NCI-H345 (cell line): ENCODE measurements at regions not wholly inside any gene's neighbourhood (a gene's known extent, or its start where the extent isn't known, plus 50 kb on each side); places are given as distances from the start of the nearest gene placed in this dataset.

Source experiments
- DNase-seq: peaks from one replicate; lab custom pipeline; 2025; lab: John Stamatoyannopoulos, UW

GRCh38 chr20:11447371-11448100, 470.2 kb upstream of the BTBD3 start:
- DNase-seq, result peak; percentile 20

GRCh38 chr20:11448554-11448953, 469.1 kb upstream of the BTBD3 start:
- DNase-seq, result no peak

- no peak for DNase-seq
Observed at GRCh38 chr20:11451793-11452291, 465.9 kb upstream of the BTBD3 start.

GRCh38 chr20:11452326-11452725, 465.4 kb upstream of the BTBD3 start:
- DNase-seq, result no peak

GRCh38 chr20:11453430-11453829, 464.3 kb upstream of the BTBD3 start:
- no peak for DNase-seq

- DNase-seq, result no peak
Observed at GRCh38 chr20:11454966-11455799, 462.5 kb upstream of the BTBD3 start.

GRCh38 chr20:11457488-11457887, 460.2 kb upstream of the BTBD3 start:
- no peak for DNase-seq

- DNase-seq, result no peak
Observed at GRCh38 chr20:11459090-11459890, 458.4 kb upstream of the BTBD3 start.

- no peak for DNase-seq
Observed at GRCh38 chr20:11467436-11467835, 450.3 kb upstream of the BTBD3 start.

GRCh38 chr20:11468880-11469279, 448.8 kb upstream of the BTBD3 start:
- no peak for DNase-seq

- DNase-seq, result no peak
Observed at GRCh38 chr20:11469795-11470435, 447.8 kb upstream of the BTBD3 start.

- DNase-seq, result no peak
Observed at GRCh38 chr20:11473983-11474382, 443.7 kb upstream of the BTBD3 start.

- no peak for DNase-seq
Observed at GRCh38 chr20:11483697-11484096, 434.0 kb upstream of the BTBD3 start.

GRCh38 chr20:11484479-11484878, 433.2 kb upstream of the BTBD3 start:
- no peak for DNase-seq

- DNase-seq, result no peak
Observed at GRCh38 chr20:11492386-11492785, 425.3 kb upstream of the BTBD3 start.

- DNase-seq, result no peak
Observed at GRCh38 chr20:11492846-11493245, 424.8 kb upstream of the BTBD3 start.

- DNase-seq, result no peak
Observed at GRCh38 chr20:11496380-11496779, 421.3 kb upstream of the BTBD3 start.

GRCh38 chr20:11497545-11497944, 420.1 kb upstream of the BTBD3 start:
- DNase-seq, result no peak

- DNase-seq, result no peak
Observed at GRCh38 chr20:11499101-11499634, 418.5 kb upstream of the BTBD3 start.

GRCh38 chr20:11502061-11502460, 415.6 kb upstream of the BTBD3 start:
- no peak for DNase-seq

- DNase-seq, result no peak
Observed at GRCh38 chr20:11502671-11503070, 415.0 kb upstream of the BTBD3 start.

GRCh38 chr20:11509776-11510175, 407.9 kb upstream of the BTBD3 start:
- no peak for DNase-seq
